MCF 10A (cell line): ENCODE measurements at regions not wholly inside any gene's neighbourhood (a gene's known extent, or its start where the extent isn't known, plus 50 kb on each side); places are given as distances from the start of the nearest gene placed in this dataset.

Experiments
- BruUV-seq: library from RNA; stranded (reverse); fragments of 400-500 nt; replicated peaks from 2 replicates; lab custom pipeline; 2021; lab: Mats Ljungman, UMichigan
- CTCF ChIA-PET: fragments of 300-600 bp; sonication (Branson Sonifier 250); formaldehyde crosslinking; extraction: SDS; loops from one replicate; lab custom pipeline; 2021; ENCODE audit warnings: antibody characterized with exemption, inconsistent platforms; lab: Yijun Ruan, JAX
- POLR2A ChIA-PET: fragments of 300-600, 350-650 bp; sonication (Branson Sonifier 250); formaldehyde crosslinking; extraction: SDS; loops from one replicate; lab custom pipeline; 2020; ENCODE audit warnings: antibody characterized with exemption, inconsistent platforms; lab: Yijun Ruan, JAX
- DNase-seq: peaks from one replicate; pipeline ENCODE4 v3.0.0-alpha.2; 2018; ENCODE audit not compliant: unreplicated experiment
- H3K27ac Mint-ChIP-seq: one replicate; pipeline ENCODE4 v1.8.0; 2022; ENCODE audit warnings: mild to moderate bottlenecking, low read depth, mixed read lengths; ENCODE audit not compliant: unreplicated experiment
- H3K27me3 Mint-ChIP-seq: one replicate; pipeline ENCODE4 v1.8.0; 2022; ENCODE audit warnings: mixed read lengths; ENCODE audit not compliant: insufficient read depth, unreplicated experiment
- H3K36me3 Mint-ChIP-seq: one replicate; pipeline ENCODE4 v1.8.0; 2022; ENCODE audit warnings: mild to moderate bottlenecking, moderate library complexity, mixed read lengths; ENCODE audit not compliant: insufficient read depth, unreplicated experiment
- H3K4me1 Mint-ChIP-seq: one replicate; pipeline ENCODE4 v1.8.0; 2022; ENCODE audit warnings: mixed read lengths; ENCODE audit not compliant: insufficient read depth, unreplicated experiment
- H3K4me3 Mint-ChIP-seq: one replicate; pipeline ENCODE4 v1.8.0; 2022; ENCODE audit warnings: mild to moderate bottlenecking, moderate library complexity, mixed read lengths; ENCODE audit not compliant: unreplicated experiment
- H3K9me3 Mint-ChIP-seq: one replicate; pipeline ENCODE4 v1.8.0; 2022; ENCODE audit warnings: mixed read lengths; ENCODE audit not compliant: unreplicated experiment
- CTCF ChIP-seq: fragments of 200-600 bp; IDR thresholded peaks from one replicate; pipeline ENCODE4 v1.8.0; 2022; ENCODE audit warnings: antibody characterized with exemption, mild to moderate bottlenecking; ENCODE audit not compliant: unreplicated experiment
- intact Hi-C: fragments of 100-400 bp; cut with micrococcal nuclease; formaldehyde crosslinking; loops from 2 replicates; pipeline ENCODE4 v1.14.1; 2022

GRCh38 chr20:19024296-19025035, 188.0 kb upstream of the SLC24A3 start:
- no peak for TF ChIP-seq CTCF
- DNase-seq, result no peak
- Mint-ChIP-seq H3K36me3 (no peaks in the 10 kb centered on the region), H3K4me3 (no peak overlapping the region), H3K27ac (no peak overlapping the region), H3K27me3 (no peaks in the 10 kb centered on the region), H3K4me1 (no peaks in the 10 kb centered on the region), H3K9me3 (peaks cover 17% of the 10 kb centered on the region)
- BruUV-seq, result no TSS peak
- ChIA-PET CTCF (interaction anchor here (0.6 to 1.0 kb wide), 4 partner anchors 28 to 1648 kb away, joined by 3 to 6 read pairs (median 3); no protein-coding TSS in a partner anchor), POLR2A (interaction anchor here (0.6 kb wide), 1 partner anchor 1003 kb away, joined by 3 read pairs; no protein-coding TSS in a partner anchor)
- intact Hi-C loops, result no loop called here

- no peak for TF ChIP-seq CTCF
- ChIA-PET POLR2A (no interaction called here), CTCF (no interaction called here)
- no peak for DNase-seq
- Mint-ChIP-seq H3K27ac (no peak overlapping the region), H3K36me3 (no peaks in the 10 kb centered on the region), H3K27me3 (no peaks in the 10 kb centered on the region), H3K9me3 (peaks cover 13% of the 10 kb centered on the region), H3K4me1 (no peaks in the 10 kb centered on the region), H3K4me3 (no peak overlapping the region)
- intact Hi-C loops, result no loop called here
- BruUV-seq, result no TSS peak
These were observed 186.9 kb upstream of the SLC24A3 start for GRCh38 chr20:19025430-19026120.

GRCh38 chr20:19026121-19026878, 186.1 kb upstream of the SLC24A3 start:
- POLR2A ChIA-PET, result no interaction called here
- H3K4me3 Mint-ChIP-seq, result no peak overlapping the region
- BruUV-seq, result no TSS peak
- no peaks in the 10 kb centered on the region for H3K36me3 Mint-ChIP-seq
- H3K9me3 Mint-ChIP-seq, result peaks cover 17% of the 10 kb centered on the region
- CTCF ChIA-PET, result interaction anchor here (0.9 kb wide), 1 partner anchor 163 kb away, joined by 3 read pairs; no protein-coding TSS in a partner anchor
- H3K27me3 Mint-ChIP-seq, result no peaks in the 10 kb centered on the region
- H3K27ac Mint-ChIP-seq, result no peak overlapping the region
- H3K4me1 Mint-ChIP-seq, result no peaks in the 10 kb centered on the region
- intact Hi-C loops, result no loop called here
- no peak for TF ChIP-seq CTCF
- DNase-seq, result no peak
